GM18861 (cell line): ENCODE measurements at regions not wholly inside any gene's neighbourhood (a gene's known extent, or its start where the extent isn't known, plus 50 kb on each side); places are given as distances from the start of the nearest gene placed in this dataset.

Experiments
- ATAC-seq: cut with Tn5 transposase; IDR thresholded peaks from one replicate; pipeline ENCODE4 v1.9.1; 2021; ENCODE audit not compliant: unreplicated experiment

- ATAC-seq: no peak
Observed at GRCh38 chr5:117204926-117205869, 630.6 kb upstream of the SEMA6A start.

- ATAC-seq: no peak
Observed at GRCh38 chr5:117204404-117204803, 629.8 kb upstream of the SEMA6A start.

- ATAC-seq: no peak
Observed at GRCh38 chr5:117203584-117203983, 629.0 kb upstream of the SEMA6A start.

- ATAC-seq: no peak
Observed at GRCh38 chr5:117201001-117201400, 626.4 kb upstream of the SEMA6A start.

- no peak for ATAC-seq
Observed at GRCh38 chr5:117195076-117195475, 620.5 kb upstream of the SEMA6A start.

GRCh38 chr5:117191251-117191650 is 616.6 kb upstream of the SEMA6A start:
- no peak for ATAC-seq

GRCh38 chr5:117189784-117190183 is 615.2 kb upstream of the SEMA6A start:
- ATAC-seq: no peak

GRCh38 chr5:117188211-117188610 is 613.6 kb upstream of the SEMA6A start:
- no peak for ATAC-seq

GRCh38 chr5:117186751-117187150 is 612.1 kb upstream of the SEMA6A start:
- ATAC-seq: no peak

- ATAC-seq: no peak
Observed at GRCh38 chr5:117183326-117183725, 608.7 kb upstream of the SEMA6A start.

GRCh38 chr5:117182104-117182503 is 607.5 kb upstream of the SEMA6A start:
- ATAC-seq: no peak

GRCh38 chr5:117177302-117177701 is 602.7 kb upstream of the SEMA6A start:
- ATAC-seq: no peak

- ATAC-seq: no peak
Observed at GRCh38 chr5:117165068-117165467, 590.4 kb upstream of the SEMA6A start.

GRCh38 chr5:117161718-117162335 is 587.2 kb upstream of the SEMA6A start:
- no peak for ATAC-seq

- no peak for ATAC-seq
Observed at GRCh38 chr5:117160391-117160790, 585.8 kb upstream of the SEMA6A start.

GRCh38 chr5:117149312-117149711 is 574.7 kb upstream of the SEMA6A start:
- no peak for ATAC-seq

- no peak for ATAC-seq
Observed at GRCh38 chr5:117144086-117144485, 569.5 kb upstream of the SEMA6A start.

GRCh38 chr5:117143406-117143805 is 568.8 kb upstream of the SEMA6A start:
- no peak for ATAC-seq

GRCh38 chr5:117138523-117138922 is 563.9 kb upstream of the SEMA6A start:
- no peak for ATAC-seq

GRCh38 chr5:117135851-117136250 is 561.2 kb upstream of the SEMA6A start:
- no peak for ATAC-seq

GRCh38 chr5:117133198-117133597 is 558.6 kb upstream of the SEMA6A start:
- no peak for ATAC-seq

- no peak for ATAC-seq
Observed at GRCh38 chr5:117131876-117132275, 557.3 kb upstream of the SEMA6A start.
